CD14-positive monocyte (primary cell): ENCODE measurements at regions not wholly inside any gene's neighbourhood (a gene's known extent, or its start where the extent isn't known, plus 50 kb on each side); places are given as distances from the start of the nearest gene placed in this dataset.
A peak's percentile ranks its signal among the peaks of the same experiment; 100 is the strongest.
"Not testable (repeated sequence)": the region's sequence is repeated elsewhere in the genome, so short reads cannot be mapped to it uniquely, and the experiment has no call there.

Experiments
- DNase-seq, 3 donors: peaks; one replicate each; pipeline ENCODE4 v3.0.0-alpha.2; 2011 to 2022
- H2AFZ ChIP-seq: 2 replicates; pipeline ENCODE4 v1.6.0; 2012; ENCODE audit warnings: mild to moderate bottlenecking, low read depth, low read length, inconsistent platforms; ENCODE audit not compliant: insufficient read depth, poor library complexity, severe bottlenecking
- H3K27ac ChIP-seq, 2 donors: 1 replicate in 1 of 2; 2 replicates in 1 of 2; pipeline ENCODE4 v1.5.1; 2012 to 2013; ENCODE audit warnings: low read length in 2 of 2, control low read depth in 1 of 2, inconsistent platforms in 1 of 2, low read depth in 1 of 2, mild to moderate bottlenecking in 1 of 2
- H3K27me3 ChIP-seq, 2 donors: one replicate each; pipeline versions ENCODE4 v1.6.0 to v1.6.1; 2011 to 2013; ENCODE audit warnings: low read length in 2 of 2; ENCODE audit not compliant: control insufficient read depth in 2 of 2, insufficient read depth in 2 of 2
- H3K36me3 ChIP-seq, 2 donors: replicated peaks in 1 of 2; 1 replicate in 1 of 2; 2 replicates in 1 of 2; pipeline versions ENCODE4 v1.5.1 to v1.6.1; 2012 to 2013; ENCODE audit warnings: low read length in 2 of 2, control low read depth in 1 of 2, inconsistent platforms in 1 of 2, mild to moderate bottlenecking in 1 of 2; ENCODE audit not compliant: insufficient read depth in 2 of 2, control insufficient read depth in 1 of 2
- H3K4me1 ChIP-seq, 2 donors: 1 replicate in 1 of 2; 2 replicates in 1 of 2; pipeline versions ENCODE4 v1.5.1 to v1.6.1; 2012 to 2013; ENCODE audit warnings: low read length in 2 of 2, control low read depth in 1 of 2, inconsistent platforms in 1 of 2, mild to moderate bottlenecking in 1 of 2, moderate library complexity in 1 of 2; ENCODE audit not compliant: insufficient read depth in 2 of 2, control insufficient read depth in 1 of 2
- H3K4me2 ChIP-seq: replicated peaks from 2 replicates; pipeline ENCODE3; 2012; ENCODE audit warnings: low read length, moderate library complexity, mild to moderate bottlenecking; ENCODE audit not compliant: poor library complexity, severe bottlenecking; ENCODE audit errors: extremely low read depth
- H3K4me3 ChIP-seq, 3 experiments: fragments of 200-600 bp in 1 of 3; sonication (generic) in 1 of 3; replicated peaks in 1 of 3; 1 replicate in 2 of 3; 2 replicates in 1 of 3; pipeline ENCODE4 v1.5.1; 2011 to 2013; ENCODE audit warnings: low read length in 3 of 3, mild to moderate bottlenecking in 3 of 3, control low read depth in 2 of 3, low read depth in 2 of 3, inconsistent platforms in 1 of 3, moderate library complexity in 1 of 3
- H3K79me2 ChIP-seq: 2 replicates; pipeline ENCODE4 v1.6.0; 2012; ENCODE audit warnings: mild to moderate bottlenecking, control low read depth, inconsistent platforms, low read length, moderate library complexity; ENCODE audit not compliant: insufficient read depth
- H3K9ac ChIP-seq: 2 replicates; pipeline ENCODE4 v1.6.0; 2017; ENCODE audit warnings: low read length, mild to moderate bottlenecking; ENCODE audit not compliant: insufficient read depth, poor library complexity, severe bottlenecking
- H3K9me3 ChIP-seq, 2 donors: replicated peaks in 1 of 2; 1 replicate in 1 of 2; 2 replicates in 1 of 2; pipeline versions ENCODE4 v1.5.1 to v1.6.1; 2012 to 2013; ENCODE audit warnings: low read length in 2 of 2, control low read depth in 1 of 2; ENCODE audit not compliant: control insufficient read depth in 1 of 2, insufficient read depth in 1 of 2
- H4K20me1 ChIP-seq: 2 replicates; pipeline ENCODE4 v1.6.0; 2012; ENCODE audit warnings: mild to moderate bottlenecking, low read length, control low read depth, moderate library complexity; ENCODE audit not compliant: insufficient read depth
- H3K27ac Mint-ChIP-seq, 7 donors: one replicate each; pipeline ENCODE4 v1.8.0; 2020; ENCODE audit warnings: mild to moderate bottlenecking in 7 of 7, mixed read lengths in 7 of 7, moderate library complexity in 6 of 7, inconsistent platforms in 2 of 7
- H3K27me3 Mint-ChIP-seq, 3 donors: one replicate each; pipeline ENCODE4 v1.8.0; 2021 to 2022; ENCODE audit warnings: low read depth in 3 of 3, mild to moderate bottlenecking in 3 of 3, mixed read lengths in 3 of 3, moderate library complexity in 3 of 3, inconsistent platforms in 1 of 3
- H3K36me3 Mint-ChIP-seq, 2 donors: one replicate each; pipeline ENCODE4 v1.8.0; 2020; ENCODE audit warnings: mixed read lengths in 2 of 2, inconsistent platforms in 1 of 2, mild to moderate bottlenecking in 1 of 2
- H3K4me1 Mint-ChIP-seq: one replicate; pipeline ENCODE4 v1.8.0; 2020; ENCODE audit warnings: mild to moderate bottlenecking, mixed read lengths
- H3K4me3 Mint-ChIP-seq, 2 donors: one replicate each; pipeline ENCODE4 v1.8.0; 2020; ENCODE audit warnings: mild to moderate bottlenecking in 2 of 2, mixed read lengths in 2 of 2, moderate library complexity in 1 of 2
- H3K9me3 Mint-ChIP-seq, 7 donors: one replicate each; pipeline ENCODE4 v1.8.0; 2020 to 2022; ENCODE audit warnings: mixed read lengths in 7 of 7, mild to moderate bottlenecking in 6 of 7, moderate library complexity in 6 of 7, inconsistent platforms in 2 of 7
- CTCF ChIP-seq: fragments of 200-600 bp; IDR thresholded peaks from one replicate; pipeline ENCODE4 v1.8.0; 2022; ENCODE audit warnings: antibody characterized with exemption, mild to moderate bottlenecking
- WGBS: methylation state at CpG from one replicate; pipeline ENCODE4 v1.1.5; 2013; ENCODE audit warnings: missing lambda C conversion rate; ENCODE audit not compliant: insufficient coverage; 5-methylcytosine and 5-hydroxymethylcytosine counted together
- intact Hi-C, 2 donors: fragments of 100-400 bp; cut with micrococcal nuclease; formaldehyde crosslinking; loops; one replicate each; pipeline versions ENCODE4 v1.15.0 to v1.15.1; 2023

- intact Hi-C loops, result no loop called here
- no peaks in the 10 kb centered on the region for H4K20me1 ChIP-seq
These were observed 251.6 kb downstream of the CRLF2 start for GRCh38 chrX:960821-961220.

GRCh38 chrX:959595-959994 is 252.9 kb downstream of the CRLF2 start:
- Mint-ChIP-seq H3K4me1 (peaks cover 3% of the 10 kb centered on the region), H3K27me3 (peaks cover 14 to 26% (median 19%) of the 10 kb centered on the region in 3 donors), H3K36me3 (no peaks in the 10 kb centered on the region), H3K9me3 (peaks cover 0 to 5% (median 0%) of the 10 kb centered on the region in 7 donors), H3K27ac (no peak overlapping the region), H3K4me3 (peak overlapping the region in 1 of 2 donors; percentile 43)
- no peak overlapping the region for H3K4me3 ChIP-seq
- no peaks in the 10 kb centered on the region for H4K20me1 ChIP-seq
- 89% methylated on average over 8 of the region's 10 CpGs for WGBS
- H3K9ac ChIP-seq, result no peak overlapping the region
- no peak overlapping the region for H3K27ac ChIP-seq
- no peaks in the 10 kb centered on the region for H3K36me3 ChIP-seq
- no peaks in the 10 kb centered on the region for H3K79me2 ChIP-seq
- H2AFZ ChIP-seq, result no peak overlapping the region
- no peaks in the 10 kb centered on the region for H3K4me1 ChIP-seq
- no peak for DNase-seq
- intact Hi-C loops, result no loop called here
- H3K27me3 ChIP-seq, result no peaks in the 10 kb centered on the region
- H3K4me2 ChIP-seq, result no peak overlapping the region
- TF ChIP-seq CTCF, result no peak
- H3K9me3 ChIP-seq, result peaks cover 0 to 4% of the 10 kb centered on the region in 2 donors

More at GRCh38 chrX:960821-961220, 251.6 kb downstream of the CRLF2 start:
- Histone ChIP-seq H3K27me3 (no peaks in the 10 kb centered on the region), H3K4me1 (no peaks in the 10 kb centered on the region), H3K9ac (no peak overlapping the region), H3K4me2 (no peak overlapping the region), H3K79me2 (no peaks in the 10 kb centered on the region), H3K36me3 (no peaks in the 10 kb centered on the region), H3K4me3 (no peak overlapping the region), H3K9me3 (no peaks in the 10 kb centered on the region), H2AFZ (no peak overlapping the region), H3K27ac (no peak overlapping the region)
- H3K4me3 Mint-ChIP-seq, result no peak overlapping the region
- DNase-seq, result no peak
- H3K9me3 Mint-ChIP-seq, result peaks cover 0 to 5% (median 0%) of the 10 kb centered on the region in 7 donors
- no peak overlapping the region for H3K27ac Mint-ChIP-seq
- H3K27me3 Mint-ChIP-seq, result peaks cover 17 to 37% (median 28%) of the 10 kb centered on the region in 3 donors
- no peak for TF ChIP-seq CTCF
- H3K36me3 Mint-ChIP-seq, result no peaks in the 10 kb centered on the region
- H3K4me1 Mint-ChIP-seq, result peaks cover 10% of the 10 kb centered on the region
- WGBS, result 100% methylated on average over 1 of the region's 8 CpGs

- intact Hi-C loops, H3K9me3 Mint-ChIP-seq, H3K27ac ChIP-seq, H2AFZ ChIP-seq, H3K4me3 ChIP-seq, H3K79me2 ChIP-seq, H3K36me3 ChIP-seq, H3K4me1 ChIP-seq, H4K20me1 ChIP-seq, H3K9me3 ChIP-seq, H3K9ac ChIP-seq, H3K27ac Mint-ChIP-seq, H3K4me3 Mint-ChIP-seq, H3K4me2 ChIP-seq, DNase-seq, H3K27me3 ChIP-seq, H3K36me3 Mint-ChIP-seq, H3K4me1 Mint-ChIP-seq: not testable (repeated sequence)
- 100% methylated on average over 1 of the region's 1 CpG for WGBS
- H3K27me3 Mint-ChIP-seq, result peaks cover 4 to 12% (median 5%) of the 10 kb centered on the region in 3 donors
These were observed 257.2 kb downstream of the CRLF2 start for GRCh38 chrX:955168-955781.
